ELR (cell line): ENCODE measurements at regions not wholly inside any gene's neighbourhood (a gene's known extent, or its start where the extent isn't known, plus 50 kb on each side); places are given as distances from the start of the nearest gene placed in this dataset.
A peak's percentile ranks its signal among the peaks of the same experiment; 100 is the strongest.
"Not testable (repeated sequence)": the region's sequence is repeated elsewhere in the genome, so short reads cannot be mapped to it uniquely, and the experiment has no call there.

ENCODE experiments used
- DNase-seq: peaks from one replicate; pipeline ENCODE4 v3.0.0-alpha.2; 2015; ENCODE audit warnings: low read depth

GRCh38 chr13:32828711-32829110 lies 187.5 kb upstream of the KL start:
- DNase-seq: no peak

- DNase-seq: peak; percentile 50
Observed at GRCh38 chr13:32829269-32829668, 187.0 kb upstream of the KL start.

- DNase-seq: peak; percentile 92
Observed at GRCh38 chr13:32829676-32830335, 186.4 kb upstream of the KL start.

GRCh38 chr13:32830336-32831031 lies 185.7 kb upstream of the KL start:
- DNase-seq: no peak

GRCh38 chr13:32837307-32837972 lies 178.8 kb upstream of the KL start:
- DNase-seq: no peak

- no peak for DNase-seq
Observed at GRCh38 chr13:32837973-32838927, 178.0 kb upstream of the KL start.

GRCh38 chr13:32838945-32839344 lies 177.3 kb upstream of the KL start:
- DNase-seq: no peak

GRCh38 chr13:32840113-32840512 lies 176.1 kb upstream of the KL start:
- DNase-seq: no peak

- DNase-seq: no peak
Observed at GRCh38 chr13:32840989-32841713, 175.1 kb upstream of the KL start.

GRCh38 chr13:32845952-32846950 lies 170.0 kb upstream of the KL start:
- DNase-seq: no peak

- not testable (repeated sequence) for DNase-seq
Observed at GRCh38 chr13:32847976-32848375, 168.2 kb upstream of the KL start.

- DNase-seq: no peak
Observed at GRCh38 chr13:32849369-32849768, 166.9 kb upstream of the KL start.

- no peak for DNase-seq
Observed at GRCh38 chr13:32850316-32851052, 165.7 kb upstream of the KL start.

GRCh38 chr13:32851083-32852069 lies 164.8 kb upstream of the KL start:
- DNase-seq: no peak

- DNase-seq: no peak
Observed at GRCh38 chr13:32852526-32852925, 163.7 kb upstream of the KL start.

- DNase-seq: no peak
Observed at GRCh38 chr13:32857077-32857476, 159.1 kb upstream of the KL start.

GRCh38 chr13:32857689-32858088 lies 158.5 kb upstream of the KL start:
- DNase-seq: no peak

- no peak for DNase-seq
Observed at GRCh38 chr13:32859707-32860292, 156.4 kb upstream of the KL start.
